ENCODE measurements at regions not wholly inside any gene's neighbourhood (a gene's known extent, or its start where the extent isn't known, plus 50 kb on each side); places are given as distances from the start of the nearest gene placed in this dataset.

GRCh38 chr2:20934236-20934635 is 109.6 kb downstream of the APOB start:
- DNase-seq (no peak), ATAC-seq (ENCODE audit: low read depth in 2 of 2) (no peak)
- no peak overlapping the region for H3K27ac Mint-ChIP-seq
- Histone ChIP-seq H3K27ac (ENCODE audit: insufficient read depth, low read length, poor library complexity, severe bottlenecking) (no peak overlapping the region), H3K4me1 (ENCODE audit: control insufficient read depth, insufficient read depth, low read length, poor library complexity, severe bottlenecking) (no peaks in the 10 kb centered on the region), H3K27me3 (ENCODE audit: control insufficient read depth, insufficient read depth, low read length) (peaks cover 2% of the 10 kb centered on the region), H3K36me3 (ENCODE audit: control insufficient read depth, insufficient read depth, low read length) (no peaks in the 10 kb centered on the region), H3K4me3 (ENCODE audit: low read depth, low read length) (no peak overlapping the region), H3K9me3 (ENCODE audit: control insufficient read depth in 2 of 2, low read length in 2 of 2) (no peaks in the 10 kb centered on the region)
- no peaks in the 10 kb centered on the region for H3K4me1 Mint-ChIP-seq
- no peaks in the 10 kb centered on the region for H3K36me3 Mint-ChIP-seq
- peaks cover 4% of the 10 kb centered on the region for H3K27me3 Mint-ChIP-seq
- H3K9me3 Mint-ChIP-seq, result peaks cover 0 to 3% (median 0%) of the 10 kb centered on the region in 7 donors
- no peak overlapping the region for H3K4me3 Mint-ChIP-seq

- Histone ChIP-seq H3K9me3 (ENCODE audit: control insufficient read depth in 2 of 2, low read length in 2 of 2) (no peaks in the 10 kb centered on the region), H3K27ac (ENCODE audit: insufficient read depth, low read length, poor library complexity, severe bottlenecking) (no peak overlapping the region), H3K4me3 (ENCODE audit: low read depth, low read length) (no peak overlapping the region), H3K27me3 (ENCODE audit: control insufficient read depth, insufficient read depth, low read length) (peaks cover 2% of the 10 kb centered on the region), H3K36me3 (ENCODE audit: control insufficient read depth, insufficient read depth, low read length) (no peaks in the 10 kb centered on the region), H3K4me1 (ENCODE audit: control insufficient read depth, insufficient read depth, low read length, poor library complexity, severe bottlenecking) (no peaks in the 10 kb centered on the region)
- H3K4me3 Mint-ChIP-seq, result no peak overlapping the region
- H3K27ac Mint-ChIP-seq, result no peak overlapping the region
- ATAC-seq (ENCODE audit: low read depth in 2 of 2), result no peak
- H3K4me1 Mint-ChIP-seq, result no peaks in the 10 kb centered on the region
- H3K27me3 Mint-ChIP-seq, result peaks cover 4% of the 10 kb centered on the region
- DNase-seq, result no peak
- H3K9me3 Mint-ChIP-seq, result peaks cover 0 to 8% (median 0%) of the 10 kb centered on the region in 7 donors
- no peaks in the 10 kb centered on the region for H3K36me3 Mint-ChIP-seq
Observed at GRCh38 chr2:20933714-20934113, 110.2 kb downstream of the APOB start.

GRCh38 chr2:20931346-20931745 is 108.4 kb upstream of the LDAH start:
- Histone ChIP-seq H3K27ac (ENCODE audit: insufficient read depth, low read length, poor library complexity, severe bottlenecking) (no peak overlapping the region), H3K4me1 (ENCODE audit: control insufficient read depth, insufficient read depth, low read length, poor library complexity, severe bottlenecking) (no peaks in the 10 kb centered on the region), H3K4me3 (ENCODE audit: low read depth, low read length) (no peak overlapping the region), H3K9me3 (ENCODE audit: control insufficient read depth in 2 of 2, low read length in 2 of 2) (peaks cover 0 to 13% of the 10 kb centered on the region in 2 experiments), H3K36me3 (ENCODE audit: control insufficient read depth, insufficient read depth, low read length) (no peaks in the 10 kb centered on the region), H3K27me3 (ENCODE audit: control insufficient read depth, insufficient read depth, low read length) (no peaks in the 10 kb centered on the region)
- Mint-ChIP-seq H3K27me3 (peaks cover 4% of the 10 kb centered on the region), H3K36me3 (no peaks in the 10 kb centered on the region), H3K4me1 (no peaks in the 10 kb centered on the region), H3K27ac (no peak overlapping the region), H3K4me3 (no peak overlapping the region), H3K9me3 (peaks cover 0 to 19% (median 6%) of the 10 kb centered on the region in 7 donors)
- ATAC-seq (ENCODE audit: low read depth in 2 of 2) (no peak), DNase-seq (no peak)

- Histone ChIP-seq H3K36me3 (ENCODE audit: control insufficient read depth, insufficient read depth, low read length) (no peaks in the 10 kb centered on the region), H3K4me3 (ENCODE audit: low read depth, low read length) (no peak overlapping the region), H3K9me3 (ENCODE audit: control insufficient read depth in 2 of 2, low read length in 2 of 2) (peaks cover 3 to 13% of the 10 kb centered on the region in 2 experiments), H3K27me3 (ENCODE audit: control insufficient read depth, insufficient read depth, low read length) (no peaks in the 10 kb centered on the region), H3K27ac (ENCODE audit: insufficient read depth, low read length, poor library complexity, severe bottlenecking) (no peak overlapping the region), H3K4me1 (ENCODE audit: control insufficient read depth, insufficient read depth, low read length, poor library complexity, severe bottlenecking) (no peaks in the 10 kb centered on the region)
- no peak for ATAC-seq (ENCODE audit: low read depth in 2 of 2)
- Mint-ChIP-seq H3K27me3 (peaks cover 4% of the 10 kb centered on the region), H3K4me3 (no peak overlapping the region), H3K27ac (no peak overlapping the region), H3K36me3 (no peaks in the 10 kb centered on the region), H3K4me1 (no peaks in the 10 kb centered on the region), H3K9me3 (peaks cover 0 to 21% (median 6%) of the 10 kb centered on the region in 7 donors)
- no peak for DNase-seq
Observed at GRCh38 chr2:20930928-20931327, 108.0 kb upstream of the LDAH start.

- peaks cover 4% of the 10 kb centered on the region for H3K27me3 Mint-ChIP-seq
- ATAC-seq (ENCODE audit: low read depth in 2 of 2) (no peak), DNase-seq (no peak)
Observed at GRCh38 chr2:20929721-20930120, 106.8 kb upstream of the LDAH start.

GRCh38 chr2:20928617-20929016 is 105.7 kb upstream of the LDAH start:
- Mint-ChIP-seq H3K27me3 (peaks cover 4% of the 10 kb centered on the region), H3K4me3 (no peak overlapping the region), H3K36me3 (no peaks in the 10 kb centered on the region), H3K27ac (no peak overlapping the region), H3K4me1 (no peaks in the 10 kb centered on the region), H3K9me3 (peaks cover 0 to 21% (median 7%) of the 10 kb centered on the region in 7 donors)
- Histone ChIP-seq H3K27ac (ENCODE audit: insufficient read depth, low read length, poor library complexity, severe bottlenecking) (no peak overlapping the region), H3K9me3 (ENCODE audit: control insufficient read depth in 2 of 2, low read length in 2 of 2) (peaks cover 3 to 13% of the 10 kb centered on the region in 2 experiments), H3K4me1 (ENCODE audit: control insufficient read depth, insufficient read depth, low read length, poor library complexity, severe bottlenecking) (no peaks in the 10 kb centered on the region), H3K36me3 (ENCODE audit: control insufficient read depth, insufficient read depth, low read length) (no peaks in the 10 kb centered on the region), H3K27me3 (ENCODE audit: control insufficient read depth, insufficient read depth, low read length) (no peaks in the 10 kb centered on the region), H3K4me3 (ENCODE audit: low read depth, low read length) (no peak overlapping the region)
- DNase-seq (no peak), ATAC-seq (ENCODE audit: low read depth in 2 of 2) (no peak)

More at GRCh38 chr2:20929721-20930120, 106.8 kb upstream of the LDAH start:
- peaks cover 0 to 21% (median 7%) of the 10 kb centered on the region in 7 donors for H3K9me3 Mint-ChIP-seq
- H3K4me3 Mint-ChIP-seq, result no peak overlapping the region
- no peaks in the 10 kb centered on the region for H3K4me1 ChIP-seq (ENCODE audit: control insufficient read depth, insufficient read depth, low read length, poor library complexity, severe bottlenecking)
- no peak overlapping the region for H3K4me3 ChIP-seq (ENCODE audit: low read depth, low read length)
- H3K27ac ChIP-seq (ENCODE audit: insufficient read depth, low read length, poor library complexity, severe bottlenecking), result no peak overlapping the region
- no peaks in the 10 kb centered on the region for H3K36me3 ChIP-seq (ENCODE audit: control insufficient read depth, insufficient read depth, low read length)
- H3K4me1 Mint-ChIP-seq, result no peaks in the 10 kb centered on the region
- no peaks in the 10 kb centered on the region for H3K27me3 ChIP-seq (ENCODE audit: control insufficient read depth, insufficient read depth, low read length)
- H3K27ac Mint-ChIP-seq, result no peak overlapping the region
- peaks cover 3 to 13% of the 10 kb centered on the region in 2 experiments for H3K9me3 ChIP-seq (ENCODE audit: control insufficient read depth in 2 of 2, low read length in 2 of 2)
- H3K36me3 Mint-ChIP-seq, result no peaks in the 10 kb centered on the region

- ATAC-seq (ENCODE audit: low read depth in 2 of 2) (no peak), DNase-seq (no peak)
- H3K27ac Mint-ChIP-seq, result no peak overlapping the region
- no peak overlapping the region for H3K4me3 Mint-ChIP-seq
- no peaks in the 10 kb centered on the region for H3K27me3 ChIP-seq (ENCODE audit: control insufficient read depth, insufficient read depth, low read length)
- peaks cover 3 to 13% of the 10 kb centered on the region in 2 experiments for H3K9me3 ChIP-seq (ENCODE audit: control insufficient read depth in 2 of 2, low read length in 2 of 2)
- H3K36me3 ChIP-seq (ENCODE audit: control insufficient read depth, insufficient read depth, low read length), result no peaks in the 10 kb centered on the region
- no peaks in the 10 kb centered on the region for H3K4me1 ChIP-seq (ENCODE audit: control insufficient read depth, insufficient read depth, low read length, poor library complexity, severe bottlenecking)
- H3K27me3 Mint-ChIP-seq, result peaks cover under 1% of the 10 kb centered on the region
- no peak overlapping the region for H3K27ac ChIP-seq (ENCODE audit: insufficient read depth, low read length, poor library complexity, severe bottlenecking)
- H3K36me3 Mint-ChIP-seq, result no peaks in the 10 kb centered on the region
- no peaks in the 10 kb centered on the region for H3K4me1 Mint-ChIP-seq
- no peak overlapping the region for H3K4me3 ChIP-seq (ENCODE audit: low read depth, low read length)
- H3K9me3 Mint-ChIP-seq, result peaks cover 0 to 21% (median 7%) of the 10 kb centered on the region in 7 donors
Observed at GRCh38 chr2:20925265-20925889, 102.5 kb upstream of the LDAH start.

GRCh38 chr2:20919297-20919800 is 96.4 kb upstream of the LDAH start:
- H3K4me3 Mint-ChIP-seq, result no peak overlapping the region
- H3K36me3 Mint-ChIP-seq, result no peaks in the 10 kb centered on the region
- H3K4me1 ChIP-seq (ENCODE audit: control insufficient read depth, insufficient read depth, low read length, poor library complexity, severe bottlenecking), result no peaks in the 10 kb centered on the region
- H3K27ac Mint-ChIP-seq, result no peak overlapping the region
- no peaks in the 10 kb centered on the region for H3K27me3 ChIP-seq (ENCODE audit: control insufficient read depth, insufficient read depth, low read length)
- H3K36me3 ChIP-seq (ENCODE audit: control insufficient read depth, insufficient read depth, low read length), result no peaks in the 10 kb centered on the region
- no peak for ATAC-seq (ENCODE audit: low read depth in 2 of 2)
- H3K27ac ChIP-seq (ENCODE audit: insufficient read depth, low read length, poor library complexity, severe bottlenecking), result no peak overlapping the region
- DNase-seq, result no peak
- no peaks in the 10 kb centered on the region for H3K27me3 Mint-ChIP-seq
- peaks cover 0 to 6% (median 0%) of the 10 kb centered on the region in 7 donors for H3K9me3 Mint-ChIP-seq
- H3K4me1 Mint-ChIP-seq, result peaks cover 0 to 4% (median under 1%) of the 10 kb centered on the region in 4 donors
- H3K9me3 ChIP-seq (ENCODE audit: control insufficient read depth in 2 of 2, low read length in 2 of 2), result no peaks in the 10 kb centered on the region
- no peak overlapping the region for H3K4me3 ChIP-seq (ENCODE audit: low read depth, low read length)

All from CD4-positive, CD25-positive, alpha-beta regulatory T cell (primary cell).